ENCODE measurements at regions not wholly inside any gene's neighbourhood (a gene's known extent, or its start where the extent isn't known, plus 50 kb on each side); places are given as distances from the start of the nearest gene placed in this dataset.

- ATAC-seq (no peak), DNase-seq (ENCODE audit: low read depth in 1 of 2, low spot score in 1 of 2) (no peak), FAIRE-seq (no peak)
- WGBS (ENCODE audit: missing lambda C conversion rate), result 72% methylated on average over 9 of the region's 9 CpGs
- POLR2A ChIA-PET, result no interaction called here
- Histone ChIP-seq H3K27ac (no peak overlapping the region), H3K9me3 (no peaks in the 10 kb centered on the region), H3K4me3 (no peak overlapping the region), H3K4me2 (no peak overlapping the region), H3K4me1 (no peaks in the 10 kb centered on the region)
- TF ChIP-seq HMGXB4 (CRISPR knock-in tag; IDR thresholded peaks at IDR 0.05; ENCODE audit: borderline replicate concordance) (no peak), HOXB5 (CRISPR knock-in tag; IDR thresholded peaks at IDR 0.05) (no peak), CHD2 (IDR thresholded peaks at IDR 0.05; ENCODE audit: low read length, partially characterized antibody) (no peak), RCOR1 (IDR thresholded peaks at IDR 0.05; ENCODE audit: low read depth, low read length) (no peak), POLR2A (IDR thresholded peaks at IDR 0.05; ENCODE audit: low read length) (no peak), RARB (CRISPR knock-in tag; IDR thresholded peaks at IDR 0.05) (no peak), CBX2 (IDR thresholded peaks at IDR 0.05; ENCODE audit: borderline replicate concordance, low read depth) (no peak), RNF2 (IDR thresholded peaks at IDR 0.05; ENCODE audit: borderline replicate concordance, low read depth) (no peak), FOSB (CRISPR knock-in tag; IDR thresholded peaks at IDR 0.05) (no peak)
- CTCF ChIA-PET, result no interaction called here
These were observed 138.7 kb upstream of the SASH1 start for GRCh38 chr6:148203970-148204369.

- Histone ChIP-seq H3K9me3 (no peaks in the 10 kb centered on the region), H3K27ac (no peak overlapping the region), H3K4me2 (no peak overlapping the region), H3K4me3 (no peak overlapping the region), H3K4me1 (no peaks in the 10 kb centered on the region)
- ATAC-seq (no peak), DNase-seq (ENCODE audit: low read depth in 1 of 2, low spot score in 1 of 2) (no peak), FAIRE-seq (no peak)
- TF ChIP-seq GATA3 (IDR thresholded peaks at IDR 0.05; ENCODE audit: borderline replicate concordance), result no peak
- TF ChIP-seq POLR2A (IDR thresholded peaks at IDR 0.05; ENCODE audit: low read length), result no peak
- TF ChIP-seq CHD2 (IDR thresholded peaks at IDR 0.05; ENCODE audit: low read length, partially characterized antibody), result no peak
- 57% methylated on average over 3 of the region's 3 CpGs for WGBS (ENCODE audit: missing lambda C conversion rate)
- POLR2A ChIA-PET, result no interaction called here
- CTCF ChIA-PET, result interaction anchor here (0.5 kb wide), 1 partner anchor 154 kb away, joined by 3 read pairs; no protein-coding TSS in a partner anchor
These were observed 134.3 kb upstream of the SASH1 start for GRCh38 chr6:148208298-148208697.

- CTCF ChIA-PET, result no interaction called here
- POLR2A ChIA-PET, result no interaction called here
- Histone ChIP-seq H3K4me1 (no peaks in the 10 kb centered on the region), H3K4me2 (no peak overlapping the region), H3K27ac (no peak overlapping the region), H3K4me3 (no peak overlapping the region), H3K9me3 (no peaks in the 10 kb centered on the region)
- WGBS (ENCODE audit: missing lambda C conversion rate), result 43% methylated on average over 6 of the region's 11 CpGs
- no peak for DNase-seq (ENCODE audit: low read depth in 1 of 2, low spot score in 1 of 2)
- no peak for TF ChIP-seq POLR2AphosphoS2 (conservative IDR thresholded peaks at IDR 0.05; ENCODE audit: low read length)
- TF ChIP-seq MAFK (IDR thresholded peaks at IDR 0.05; ENCODE audit: partially characterized antibody), result no peak
- TF ChIP-seq JUN (IDR thresholded peaks at IDR 0.05), result no peak
- no peak for TF ChIP-seq RCOR1 (IDR thresholded peaks at IDR 0.05; ENCODE audit: low read depth, low read length)
- no peak for TF ChIP-seq HES2 (IDR thresholded peaks at IDR 0.05)
- TF ChIP-seq CHD4 (IDR thresholded peaks at IDR 0.05; ENCODE audit: borderline replicate concordance), result no peak
- TF ChIP-seq ZFP36 (IDR thresholded peaks at IDR 0.05; ENCODE audit: borderline replicate concordance, partially characterized antibody), result no peak
- no peak for TF ChIP-seq ZSCAN20 (CRISPR knock-in tag; IDR thresholded peaks at IDR 0.05)
- no peak for TF ChIP-seq NR3C1 (IDR thresholded peaks at IDR 0.05)
- no peak for TF ChIP-seq KDM5A (IDR thresholded peaks at IDR 0.05)
- TF ChIP-seq BCL3 (IDR thresholded peaks at IDR 0.05), result no peak
- no peak for TF ChIP-seq HOXB5 (CRISPR knock-in tag; IDR thresholded peaks at IDR 0.05)
- TF ChIP-seq HMGXB4 (CRISPR knock-in tag; IDR thresholded peaks at IDR 0.05; ENCODE audit: borderline replicate concordance), result no peak
- TF ChIP-seq GATA3 (IDR thresholded peaks at IDR 0.05; ENCODE audit: borderline replicate concordance), result no peak
- no peak for TF ChIP-seq PHF8 (IDR thresholded peaks at IDR 0.05; ENCODE audit: borderline replicate concordance, low read depth)
- ATAC-seq, result no peak
- FAIRE-seq, result no peak
These were observed 130.8 kb upstream of the SASH1 start for GRCh38 chr6:148211777-148212324.
